ENCODE measurements at regions not wholly inside any gene's neighbourhood (a gene's known extent, or its start where the extent isn't known, plus 50 kb on each side); places are given as distances from the start of the nearest gene placed in this dataset.
"Not testable (repeated sequence)": the region's sequence is repeated elsewhere in the genome, so short reads cannot be mapped to it uniquely, and the experiment has no call there.

- H3K9me3 ChIP-seq (ENCODE audit: low read length); H3K79me2 ChIP-seq (ENCODE audit: insufficient read depth, low read depth, low read length); intact Hi-C loops (cut with micrococcal nuclease; ENCODE audit: unreplicated experiment); DNase-seq (ENCODE audit: low spot score); BruUV-seq (replicated peaks); H2AFZ ChIP-seq (ENCODE audit: low read length); H3K27ac ChIP-seq (ENCODE audit: low read depth, low read length, poor library complexity, severe bottlenecking); H4K20me1 ChIP-seq (ENCODE audit: insufficient read depth, low read length); H3K36me3 ChIP-seq (ENCODE audit: insufficient read depth, low read length); CTCF ChIA-PET (ENCODE audit: unreplicated experiment); POLR2A ChIA-PET; H3K4me3 ChIP-seq (ENCODE audit: low read depth, low read length, poor library complexity, severe bottlenecking); H3K4me2 ChIP-seq (ENCODE audit: low read length); H3K4me1 ChIP-seq (ENCODE audit: insufficient read depth, low read length, poor library complexity, severe bottlenecking); H3K9me2 ChIP-seq (ENCODE audit: insufficient read depth, low read length): not testable (repeated sequence)
These were observed 51.2 kb upstream of the MB21D2 start for GRCh38 chr3:192968901-192969300.

GRCh38 chr3:192980632-192981031, 63.0 kb upstream of the MB21D2 start:
- no peak for DNase-seq (ENCODE audit: low spot score)
- intact Hi-C loops (cut with micrococcal nuclease; ENCODE audit: unreplicated experiment) = no loop called here
- H3K4me1 ChIP-seq (ENCODE audit: insufficient read depth, low read length, poor library complexity, severe bottlenecking) = no peaks in the 10 kb centered on the region
- ChIA-PET CTCF (ENCODE audit: unreplicated experiment) (no interaction called here), POLR2A (no interaction called here)
- H3K9me2 ChIP-seq (ENCODE audit: insufficient read depth, low read length) = no peaks in the 10 kb centered on the region
- no TSS peak for BruUV-seq (replicated peaks)
- TF ChIP-seq CTCF (conservative IDR thresholded peaks at IDR 0.05; ENCODE audit: low read length) (no peak), EZH2phosphoT487 (IDR thresholded peaks at IDR 0.05; ENCODE audit: borderline replicate concordance, low read depth, low read length) (no peak)
- no peaks in the 10 kb centered on the region for H3K36me3 ChIP-seq (ENCODE audit: insufficient read depth, low read length)
- H3K27ac ChIP-seq (ENCODE audit: low read depth, low read length, poor library complexity, severe bottlenecking) = no peak overlapping the region
- no peak overlapping the region for H3K4me3 ChIP-seq (ENCODE audit: low read depth, low read length, poor library complexity, severe bottlenecking)
- no peaks in the 10 kb centered on the region for H3K9me3 ChIP-seq (ENCODE audit: low read length)
- no peaks in the 10 kb centered on the region for H4K20me1 ChIP-seq (ENCODE audit: insufficient read depth, low read length)
- no peak overlapping the region for H3K4me2 ChIP-seq (ENCODE audit: low read length)
- H3K79me2 ChIP-seq (ENCODE audit: insufficient read depth, low read depth, low read length) = no peaks in the 10 kb centered on the region
- no peak overlapping the region for H2AFZ ChIP-seq (ENCODE audit: low read length)

- Histone ChIP-seq H3K4me2 (ENCODE audit: low read length) (no peak overlapping the region), H2AFZ (ENCODE audit: low read length) (no peak overlapping the region), H3K4me1 (ENCODE audit: insufficient read depth, low read length, poor library complexity, severe bottlenecking) (no peaks in the 10 kb centered on the region), H3K9me2 (ENCODE audit: insufficient read depth, low read length) (no peaks in the 10 kb centered on the region), H3K79me2 (ENCODE audit: insufficient read depth, low read depth, low read length) (no peaks in the 10 kb centered on the region), H3K27ac (ENCODE audit: low read depth, low read length, poor library complexity, severe bottlenecking) (no peak overlapping the region), H4K20me1 (ENCODE audit: insufficient read depth, low read length) (no peaks in the 10 kb centered on the region), H3K9me3 (ENCODE audit: low read length) (no peaks in the 10 kb centered on the region), H3K36me3 (ENCODE audit: insufficient read depth, low read length) (no peaks in the 10 kb centered on the region), H3K4me3 (ENCODE audit: low read depth, low read length, poor library complexity, severe bottlenecking) (no peak overlapping the region)
- no peak for TF ChIP-seq CTCF (conservative IDR thresholded peaks at IDR 0.05; ENCODE audit: low read length)
- ChIA-PET POLR2A (interaction anchor here (1.2 kb wide), 1 partner anchor 38 kb away, joined by 4 read pairs; no protein-coding TSS in a partner anchor), CTCF (ENCODE audit: unreplicated experiment) (no interaction called here)
- DNase-seq (ENCODE audit: low spot score) = no peak
- intact Hi-C loops (cut with micrococcal nuclease; ENCODE audit: unreplicated experiment) = no loop called here
- no TSS peak for BruUV-seq (replicated peaks)
These were observed 68.7 kb upstream of the MB21D2 start for GRCh38 chr3:192986379-192986778.

Measured in OCI-LY7 (cell line).